ENCODE measurements at regions not wholly inside any gene's neighbourhood (a gene's known extent, or its start where the extent isn't known, plus 50 kb on each side); places are given as distances from the start of the nearest gene placed in this dataset.
"Not testable (repeated sequence)": the region's sequence is repeated elsewhere in the genome, so short reads cannot be mapped to it uniquely, and the experiment has no call there.

DNA sequence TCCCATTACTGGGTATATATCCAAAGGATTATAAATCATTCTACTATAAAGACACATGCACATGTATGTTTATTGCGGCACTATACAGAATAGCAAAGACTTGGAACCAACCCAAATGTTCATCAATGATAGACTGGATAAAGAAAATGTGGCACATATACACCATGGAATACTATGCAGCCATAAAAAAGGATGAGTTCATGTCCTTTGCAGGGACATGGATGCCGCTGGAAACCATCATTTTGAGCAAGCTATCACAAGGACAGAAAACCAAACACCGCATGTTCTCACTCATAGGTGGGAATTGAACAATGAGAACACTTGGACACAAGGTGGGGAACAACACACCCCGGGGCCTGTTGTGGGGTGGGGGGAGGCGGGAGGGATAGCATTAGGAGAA lies 57.0 kb upstream of the NEUROD1 start:
- not testable (repeated sequence) for H3K36me3 Mint-ChIP-seq (ENCODE audit: low read depth, unreplicated experiment); H3K27ac Mint-ChIP-seq (ENCODE audit: unreplicated experiment); H3K27me3 Mint-ChIP-seq (ENCODE audit: unreplicated experiment); DNase-seq (ENCODE audit: low spot score); H3K4me1 Mint-ChIP-seq (ENCODE audit: unreplicated experiment); H3K4me3 Mint-ChIP-seq (ENCODE audit: unreplicated experiment); H3K9me3 Mint-ChIP-seq (ENCODE audit: unreplicated experiment)

DNA sequence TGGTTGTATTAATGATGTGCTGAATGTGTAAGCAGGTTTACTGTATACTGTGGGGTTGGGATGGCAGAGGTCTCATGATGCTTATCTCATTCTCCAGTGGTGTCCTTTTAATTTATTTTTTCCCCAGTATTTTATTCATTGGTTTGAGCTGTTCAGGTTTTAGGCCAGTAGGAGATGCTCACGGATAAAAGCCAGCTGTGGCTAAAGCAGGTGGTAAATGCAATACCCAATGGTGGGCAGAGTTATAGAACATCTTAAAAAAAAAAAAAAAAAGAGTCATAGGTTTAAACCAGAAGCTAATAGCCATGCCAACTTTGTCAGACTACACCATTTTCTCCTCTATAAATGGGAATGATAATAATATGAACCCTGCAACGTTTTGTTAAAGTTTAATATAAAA lies 57.8 kb upstream of the NEUROD1 start:
- DNase-seq (ENCODE audit: low spot score), result no peak

DNA sequence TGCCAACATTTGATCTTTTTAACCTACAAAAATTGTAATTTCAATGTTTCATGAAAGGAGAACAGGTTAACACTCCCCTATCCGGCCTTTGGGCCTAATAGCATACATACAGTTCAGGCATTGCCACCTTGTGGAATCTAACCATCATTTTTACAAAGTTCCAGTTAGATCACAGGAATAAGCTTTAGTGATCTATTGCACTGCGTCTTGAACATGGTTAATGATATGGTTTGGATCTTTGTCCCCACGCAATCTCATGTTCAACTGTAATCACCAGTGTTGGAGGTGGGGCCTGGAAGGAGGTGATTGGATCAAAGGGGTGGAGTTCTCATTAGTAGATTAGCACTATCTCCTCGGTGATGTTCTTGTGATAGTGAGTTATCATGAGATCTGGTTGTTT lies 58.2 kb upstream of the NEUROD1 start:
- no peak overlapping the region for H3K27ac Mint-ChIP-seq (ENCODE audit: unreplicated experiment)
- H3K9me3 Mint-ChIP-seq (ENCODE audit: unreplicated experiment), result no peaks in the 10 kb centered on the region
- H3K36me3 Mint-ChIP-seq (ENCODE audit: low read depth, unreplicated experiment), result no peaks in the 10 kb centered on the region
- H3K4me1 Mint-ChIP-seq (ENCODE audit: unreplicated experiment), result no peaks in the 10 kb centered on the region
- H3K27me3 Mint-ChIP-seq (ENCODE audit: unreplicated experiment), result no peaks in the 10 kb centered on the region
- H3K4me3 Mint-ChIP-seq (ENCODE audit: unreplicated experiment), result no peak overlapping the region
- TF ChIP-seq, protein P1, sequence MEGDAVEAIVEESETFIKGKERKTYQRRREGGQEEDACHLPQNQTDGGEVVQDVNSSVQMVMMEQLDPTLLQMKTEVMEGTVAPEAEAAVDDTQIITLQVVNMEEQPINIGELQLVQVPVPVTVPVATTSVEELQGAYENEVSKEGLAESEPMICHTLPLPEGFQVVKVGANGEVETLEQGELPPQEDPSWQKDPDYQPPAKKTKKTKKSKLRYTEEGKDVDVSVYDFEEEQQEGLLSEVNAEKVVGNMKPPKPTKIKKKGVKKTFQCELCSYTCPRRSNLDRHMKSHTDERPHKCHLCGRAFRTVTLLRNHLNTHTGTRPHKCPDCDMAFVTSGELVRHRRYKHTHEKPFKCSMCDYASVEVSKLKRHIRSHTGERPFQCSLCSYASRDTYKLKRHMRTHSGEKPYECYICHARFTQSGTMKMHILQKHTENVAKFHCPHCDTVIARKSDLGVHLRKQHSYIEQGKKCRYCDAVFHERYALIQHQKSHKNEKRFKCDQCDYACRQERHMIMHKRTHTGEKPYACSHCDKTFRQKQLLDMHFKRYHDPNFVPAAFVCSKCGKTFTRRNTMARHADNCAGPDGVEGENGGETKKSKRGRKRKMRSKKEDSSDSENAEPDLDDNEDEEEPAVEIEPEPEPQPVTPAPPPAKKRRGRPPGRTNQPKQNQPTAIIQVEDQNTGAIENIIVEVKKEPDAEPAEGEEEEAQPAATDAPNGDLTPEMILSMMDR (IDR thresholded peaks at IDR 0.05; ENCODE audit: unreplicated experiment), result no peak
- no peak for DNase-seq (ENCODE audit: low spot score)

More for the DNA sequence above, 57.8 kb upstream of the NEUROD1 start:
- TF ChIP-seq, protein P1 (IDR thresholded peaks at IDR 0.05; ENCODE audit: unreplicated experiment), result peak; percentile 23
- no peak overlapping the region for H3K27ac Mint-ChIP-seq (ENCODE audit: unreplicated experiment)
- H3K36me3 Mint-ChIP-seq (ENCODE audit: low read depth, unreplicated experiment), result no peaks in the 10 kb centered on the region
- no peaks in the 10 kb centered on the region for H3K9me3 Mint-ChIP-seq (ENCODE audit: unreplicated experiment)
- no peaks in the 10 kb centered on the region for H3K27me3 Mint-ChIP-seq (ENCODE audit: unreplicated experiment)
- H3K4me1 Mint-ChIP-seq (ENCODE audit: unreplicated experiment), result no peaks in the 10 kb centered on the region
- H3K4me3 Mint-ChIP-seq (ENCODE audit: unreplicated experiment), result no peak overlapping the region

DNA sequence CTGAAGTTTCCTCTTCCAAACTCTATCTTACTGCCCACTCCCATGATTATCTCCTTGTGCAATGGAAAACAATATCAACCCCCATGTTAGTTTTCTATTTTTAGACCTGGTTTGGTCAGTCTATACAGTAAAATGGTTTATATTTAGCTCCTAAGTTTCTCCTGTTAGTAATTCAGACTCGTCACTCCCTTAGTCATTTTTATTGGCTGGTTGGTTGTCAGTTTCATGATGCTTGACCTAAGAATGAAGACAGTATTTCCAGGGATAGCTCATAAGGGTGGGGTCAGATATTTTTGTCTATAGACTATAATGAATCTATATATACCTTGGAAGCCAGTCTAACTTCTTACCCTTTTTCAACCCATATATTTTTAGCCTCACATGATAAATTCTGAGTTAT lies 61.4 kb upstream of the NEUROD1 start:
- Mint-ChIP-seq H3K4me1 (ENCODE audit: unreplicated experiment) (no peaks in the 10 kb centered on the region), H3K4me3 (ENCODE audit: unreplicated experiment) (no peak overlapping the region), H3K27ac (ENCODE audit: unreplicated experiment) (no peak overlapping the region), H3K9me3 (ENCODE audit: unreplicated experiment) (no peaks in the 10 kb centered on the region), H3K27me3 (ENCODE audit: unreplicated experiment) (no peaks in the 10 kb centered on the region), H3K36me3 (ENCODE audit: low read depth, unreplicated experiment) (no peaks in the 10 kb centered on the region)
- TF ChIP-seq, protein P1 (IDR thresholded peaks at IDR 0.05; ENCODE audit: unreplicated experiment), result no peak
- no peak for DNase-seq (ENCODE audit: low spot score)

DNA sequence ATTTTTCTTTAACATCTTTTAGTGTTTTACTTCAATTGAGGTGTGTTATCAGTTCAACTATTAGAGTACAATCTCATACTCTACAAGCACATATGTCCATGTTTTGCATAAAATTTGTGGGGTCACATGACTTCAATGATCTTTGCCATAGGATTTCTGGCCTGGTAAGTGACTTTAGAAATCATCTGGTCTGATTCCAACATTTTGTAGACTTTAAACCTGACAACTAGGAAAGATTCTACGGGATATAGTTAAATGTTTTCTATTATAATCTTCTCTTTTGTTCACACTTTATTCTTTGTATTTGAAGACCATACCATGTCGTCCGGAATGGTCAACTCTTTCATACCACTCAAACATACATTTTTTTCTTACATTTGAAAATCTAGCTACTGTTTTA lies 62.0 kb upstream of the NEUROD1 start:
- Mint-ChIP-seq H3K36me3 (ENCODE audit: low read depth, unreplicated experiment) (no peaks in the 10 kb centered on the region), H3K4me1 (ENCODE audit: unreplicated experiment) (no peaks in the 10 kb centered on the region), H3K27me3 (ENCODE audit: unreplicated experiment) (no peaks in the 10 kb centered on the region), H3K27ac (ENCODE audit: unreplicated experiment) (no peak overlapping the region), H3K4me3 (ENCODE audit: unreplicated experiment) (no peak overlapping the region), H3K9me3 (ENCODE audit: unreplicated experiment) (no peaks in the 10 kb centered on the region)
- TF ChIP-seq, protein P1 (IDR thresholded peaks at IDR 0.05; ENCODE audit: unreplicated experiment), result no peak
- no peak for DNase-seq (ENCODE audit: low spot score)

Data from endothelial cell (in vitro differentiated cells).